ENCODE measurements at regions not wholly inside any gene's neighbourhood (a gene's known extent, or its start where the extent isn't known, plus 50 kb on each side); places are given as distances from the start of the nearest gene placed in this dataset.

DNA sequence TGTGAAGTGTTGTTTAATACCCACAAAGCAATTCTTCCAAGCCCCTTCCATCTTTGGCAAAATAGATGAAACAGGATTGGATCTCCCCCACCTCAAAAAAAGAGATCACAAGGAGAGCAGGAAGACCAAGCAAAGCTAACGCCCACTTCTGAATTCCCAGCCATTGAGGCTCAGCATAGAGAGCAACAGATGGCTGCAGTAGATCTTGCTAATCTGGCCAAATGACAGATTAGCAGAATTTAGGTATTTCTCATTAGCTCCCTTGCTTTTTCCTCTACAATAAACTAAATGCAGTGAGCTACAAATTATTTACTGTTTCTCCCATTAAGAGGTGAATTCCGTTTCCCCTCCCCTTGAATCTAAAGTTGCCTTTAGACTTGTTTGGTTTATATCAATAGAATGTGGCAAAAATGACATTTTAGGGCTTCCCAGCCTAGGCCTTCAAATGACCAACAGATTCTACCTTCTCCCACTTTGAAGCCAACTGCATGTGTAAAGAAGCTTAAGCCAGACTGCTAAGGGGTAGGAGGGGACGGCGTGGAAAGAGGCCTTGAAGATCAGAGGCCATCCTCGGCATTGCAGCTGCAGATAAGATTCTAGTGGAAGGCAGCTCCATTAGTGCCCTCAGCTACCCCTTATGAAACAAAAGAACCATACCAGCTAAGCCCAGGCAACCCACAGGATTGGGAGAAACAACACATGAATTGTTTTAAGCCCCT lies 56.8 kb upstream of the CPEB4 start:
- no peak for DNase-seq (ENCODE audit: low read depth)

DNA sequence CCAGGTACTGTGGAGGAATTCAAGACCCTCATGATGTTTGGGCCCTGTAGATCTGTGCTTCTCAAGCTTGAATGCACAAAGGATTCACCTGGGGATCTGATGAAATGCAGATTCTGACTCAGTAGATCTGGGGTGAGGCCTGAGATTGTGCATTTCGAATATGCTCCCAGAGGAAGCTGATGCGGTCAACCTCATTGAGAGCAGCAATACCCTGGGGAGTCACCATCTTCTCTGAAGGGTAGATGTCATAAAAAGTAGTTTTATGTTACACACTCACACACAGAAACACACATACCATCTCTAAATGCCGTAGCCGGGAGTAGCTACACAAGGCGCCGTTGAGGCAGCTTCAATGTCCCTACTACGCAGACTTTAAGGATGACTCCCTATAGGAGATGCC lies 55.8 kb upstream of the CPEB4 start:
- no peak for DNase-seq (ENCODE audit: low read depth)

DNA sequence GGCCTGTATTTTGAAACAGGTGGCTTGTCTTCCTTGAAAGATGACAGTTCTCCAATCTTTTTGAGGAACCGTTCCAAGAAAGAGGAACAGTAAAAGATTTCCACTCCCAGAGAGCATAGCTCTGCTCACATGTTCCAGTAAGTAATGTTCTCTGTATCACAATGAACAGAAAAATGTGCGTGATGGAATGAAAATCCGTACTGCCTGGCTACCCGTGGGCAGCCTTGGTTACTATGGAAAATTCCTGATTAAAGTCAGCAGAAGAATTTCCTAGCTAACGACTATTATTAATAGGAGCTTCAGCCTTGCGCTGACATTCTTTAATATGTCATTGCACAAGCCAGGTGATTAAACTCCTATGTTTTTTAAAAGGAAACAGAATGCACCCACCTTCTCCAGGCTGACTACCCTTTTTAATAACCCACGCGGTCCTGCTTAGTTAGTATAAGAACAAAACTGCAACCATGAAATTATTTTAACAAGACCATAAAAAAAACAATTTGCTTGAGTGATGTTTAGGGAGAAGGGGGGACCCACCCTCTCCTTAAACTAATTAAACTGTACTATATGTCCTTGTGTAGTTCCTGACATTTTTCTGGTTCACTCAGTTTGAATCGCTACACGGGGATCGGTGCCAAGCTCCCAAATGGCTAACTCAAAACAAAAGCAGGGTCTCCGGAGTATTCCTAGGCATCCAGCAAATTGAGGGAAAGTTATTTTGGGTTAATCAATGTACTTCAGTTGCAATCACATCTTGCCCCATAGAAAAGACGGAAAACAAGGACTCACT lies 54.8 kb upstream of the CPEB4 start:
- DNase-seq (ENCODE audit: low read depth) = no peak

DNA sequence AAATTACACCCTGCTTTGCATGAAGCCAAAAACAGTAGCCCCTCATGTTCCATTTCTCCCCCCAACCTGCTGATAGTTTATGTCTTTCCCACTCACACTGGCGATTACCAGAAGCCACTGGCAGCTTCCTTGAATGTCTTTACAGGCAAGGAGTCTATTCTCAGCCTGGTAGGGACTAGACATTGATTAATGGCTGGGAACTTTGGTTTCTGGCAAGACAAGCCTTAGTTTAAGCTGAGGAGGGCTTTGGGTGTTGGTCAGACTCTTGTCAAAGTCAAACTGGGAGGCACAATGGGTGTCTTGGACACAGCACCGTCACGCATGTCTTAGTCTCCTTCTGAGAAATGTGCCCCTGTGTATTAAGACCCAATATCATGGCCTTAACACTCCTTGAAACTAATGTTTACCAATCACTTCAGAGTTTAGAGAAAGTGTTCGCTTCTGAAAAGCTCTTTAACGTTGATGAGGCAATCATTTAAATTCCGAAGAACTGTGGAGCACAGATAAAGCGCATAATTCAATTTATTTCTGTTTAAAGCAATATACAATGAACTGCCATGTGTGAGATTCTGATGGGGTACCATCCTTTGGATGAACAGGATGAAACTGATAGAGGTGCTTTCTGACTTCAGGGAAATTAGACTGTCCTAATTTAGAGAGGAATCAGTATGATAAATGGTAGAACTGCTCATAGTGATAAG lies 53.9 kb upstream of the CPEB4 start:
- no peak for DNase-seq (ENCODE audit: low read depth)

DNA sequence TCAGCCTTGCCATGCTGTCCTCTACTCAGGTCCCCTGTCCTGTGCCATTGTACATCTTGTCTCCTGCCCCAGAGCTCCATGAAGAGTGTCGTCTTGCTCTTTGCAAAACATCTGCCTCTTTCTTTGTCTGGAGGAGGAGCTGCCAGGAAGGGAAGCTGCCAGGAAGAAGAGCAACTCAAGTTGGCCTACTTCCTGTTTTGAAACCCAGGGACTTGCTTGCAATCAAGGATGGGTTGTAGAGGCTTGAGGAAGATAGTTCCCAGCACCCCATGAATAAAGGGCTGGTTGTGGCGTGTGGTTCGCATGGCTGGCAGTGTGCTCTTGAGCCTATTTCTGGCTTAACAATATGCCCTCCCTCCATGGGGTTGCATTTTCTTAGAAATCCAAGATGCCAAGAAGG lies 53.0 kb upstream of the CPEB4 start:
- DNase-seq (ENCODE audit: low read depth) = no peak

DNA sequence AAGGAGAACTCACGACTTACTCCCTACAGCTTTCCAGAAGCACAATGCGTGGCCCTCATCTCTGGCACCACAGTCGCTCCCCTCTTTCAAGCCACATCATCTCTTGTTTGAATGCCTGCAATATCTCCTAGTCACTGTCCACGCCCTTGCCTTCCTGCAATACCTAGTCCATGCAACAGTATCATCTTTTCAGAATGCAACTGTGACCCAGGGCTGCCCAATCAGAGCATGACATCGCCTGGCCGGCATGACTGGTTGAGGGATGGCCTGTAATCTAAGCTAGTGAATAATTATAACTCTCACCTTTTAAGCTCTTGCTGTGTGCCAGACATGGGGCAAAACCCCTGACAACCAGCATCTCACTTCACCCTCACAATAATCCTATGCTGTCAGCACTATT lies 52.5 kb upstream of the CPEB4 start:
- DNase-seq (ENCODE audit: low read depth) = no peak

DNA sequence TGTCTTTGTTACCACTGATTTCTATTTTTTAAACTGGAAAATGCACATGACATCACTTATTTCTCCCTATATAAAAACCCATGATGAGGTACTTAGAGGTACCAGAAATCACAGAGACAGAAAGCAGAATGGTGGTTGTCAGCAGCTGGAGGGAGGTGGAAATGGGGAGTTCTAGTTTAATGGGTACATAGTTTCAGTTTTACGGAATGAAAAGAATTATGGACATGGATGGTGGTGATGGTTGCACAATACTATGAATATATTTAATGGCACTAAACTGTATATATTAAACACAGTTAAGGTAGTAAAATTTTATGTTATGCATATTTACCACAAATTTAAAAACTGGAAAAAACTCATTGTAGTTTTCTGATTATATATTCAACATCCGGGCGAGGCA lies 50.5 kb upstream of the CPEB4 start:
- no peak for DNase-seq (ENCODE audit: low read depth)
